GM12891 (cell line): ENCODE measurements at regions not wholly inside any gene's neighbourhood (a gene's known extent, or its start where the extent isn't known, plus 50 kb on each side); places are given as distances from the start of the nearest gene placed in this dataset.

Experiments used
- DNase-seq: peaks from one replicate; pipeline ENCODE4 v3.0.0; 2011; ENCODE audit warnings: low spot score; ENCODE audit not compliant: insufficient read length
- FAIRE-seq: peaks from 2 replicates; lab custom pipeline; 2011; peaks lifted over from hg19 to GRCh38; lab: Jason Lieb, UNC
- PAX5 ChIP-seq: IDR thresholded peaks from 2 replicates; pipeline ENCODE4 v1.6.1; 2011; ENCODE audit warnings: low read length, moderate library complexity, mild to moderate bottlenecking; ENCODE audit not compliant: insufficient read depth, severe bottlenecking
- POLR2A ChIP-seq: IDR thresholded peaks from 2 replicates; pipeline ENCODE4 v1.6.1; 2011; ENCODE audit warnings: low read depth, low read length, control low read depth
- POLR2AphosphoS5 ChIP-seq: IDR thresholded peaks from 2 replicates; pipeline ENCODE4 v1.6.1; 2011; ENCODE audit warnings: low read depth, low read length, control low read depth
- POU2F2 ChIP-seq: IDR thresholded peaks from 2 replicates; pipeline ENCODE4 v1.6.1; 2011; ENCODE audit warnings: low read depth, mild to moderate bottlenecking, control low read depth, low read length, moderate library complexity
- SPI1 ChIP-seq: IDR thresholded peaks from 2 replicates; pipeline ENCODE4 v1.6.1; 2011; ENCODE audit warnings: low read depth, low read length, control low read depth
- TAF1 ChIP-seq: IDR thresholded peaks from 2 replicates; pipeline ENCODE4 v1.6.1; 2011; ENCODE audit warnings: low read depth, low read length, control low read depth

- FAIRE-seq (no peak), DNase-seq (no peak)
- TF ChIP-seq POLR2AphosphoS5 (no peak), POU2F2 (no peak), PAX5 (no peak), TAF1 (no peak), SPI1 (no peak), POLR2A (no peak)
These were observed 75.5 kb downstream of the PHETA1 start for GRCh38 chr12:111293266-111294009.

- FAIRE-seq (no peak), DNase-seq (no peak)
- TF ChIP-seq PAX5 = no peak
- TF ChIP-seq POLR2A = no peak
- TF ChIP-seq POU2F2 = no peak
- TF ChIP-seq POLR2AphosphoS5 = no peak
- no peak for TF ChIP-seq SPI1
- TF ChIP-seq TAF1 = no peak
These were observed 77.5 kb downstream of the PHETA1 start for GRCh38 chr12:111291357-111291756.

- FAIRE-seq = no peak
- DNase-seq = no peak
- TF ChIP-seq PAX5 (no peak), POU2F2 (no peak), SPI1 (no peak)
These were observed 80.1 kb downstream of the PHETA1 start for GRCh38 chr12:111288771-111289170.

DNA sequence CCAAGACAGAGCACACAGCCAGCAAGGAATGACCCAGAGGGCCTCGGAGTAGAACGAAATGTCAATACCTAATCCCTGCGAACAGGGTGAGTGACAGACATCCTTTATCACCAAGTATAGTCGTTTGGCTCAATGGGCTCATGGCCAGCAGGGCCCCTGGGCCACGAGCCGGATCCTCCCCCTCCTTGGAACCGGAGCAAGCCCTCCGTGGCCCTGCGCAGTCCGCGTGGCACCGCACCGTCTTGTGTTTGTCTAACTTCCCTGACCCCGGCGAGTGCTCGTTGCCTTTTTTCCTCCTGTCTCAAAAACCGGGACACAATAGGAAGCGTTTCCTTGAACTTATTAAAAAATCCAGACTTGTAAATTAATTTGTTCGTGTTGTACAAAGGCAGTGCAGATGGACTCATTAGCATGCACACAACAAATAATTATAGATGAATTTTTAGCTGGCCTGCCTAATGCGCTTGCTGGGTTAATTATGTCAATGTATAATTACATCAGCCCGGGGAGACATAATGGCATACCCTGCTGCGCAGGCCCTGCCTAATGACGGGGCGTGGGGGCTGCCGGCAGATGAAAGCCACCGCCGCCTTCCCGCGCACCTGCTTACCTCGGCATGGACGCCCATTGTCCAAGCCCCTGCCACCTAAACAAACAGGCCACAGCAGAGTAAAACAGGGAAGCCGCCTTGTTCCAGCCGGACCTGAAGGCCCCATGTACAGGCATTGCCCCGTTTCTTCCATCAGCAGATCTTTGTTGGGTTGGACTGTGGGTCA lies 81.6 kb downstream of the PHETA1 start:
- DNase-seq = no peak
- FAIRE-seq = no peak
- TF ChIP-seq SPI1 (no peak), POLR2AphosphoS5 (no peak), POU2F2 (no peak), POLR2A (no peak), PAX5 (no peak)

DNA sequence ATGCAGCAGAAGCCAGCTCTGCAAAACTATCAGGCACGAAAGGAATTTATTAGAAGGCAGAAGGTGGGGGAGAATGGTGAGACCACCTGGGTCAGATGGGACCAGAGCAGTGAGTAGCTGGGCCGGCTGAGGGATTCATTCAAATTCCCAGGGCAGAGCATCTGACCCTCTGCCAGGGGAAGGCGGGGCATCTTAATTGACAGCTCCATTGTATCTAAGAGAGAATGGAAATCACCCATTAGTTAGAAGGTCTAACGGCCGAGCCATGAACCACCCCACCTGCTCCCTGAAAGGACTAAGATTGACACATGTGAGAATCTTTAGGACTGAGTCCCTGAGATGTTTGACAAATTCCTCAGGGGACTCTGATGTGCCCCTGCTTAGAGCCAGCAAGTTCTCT lies 83.7 kb downstream of the PHETA1 start:
- FAIRE-seq (no peak), DNase-seq (no peak)
- TF ChIP-seq POU2F2 = no peak
- no peak for TF ChIP-seq SPI1
- TF ChIP-seq PAX5 = no peak
- TF ChIP-seq POLR2AphosphoS5 = no peak
- TF ChIP-seq TAF1 = no peak
- no peak for TF ChIP-seq POLR2A

DNA sequence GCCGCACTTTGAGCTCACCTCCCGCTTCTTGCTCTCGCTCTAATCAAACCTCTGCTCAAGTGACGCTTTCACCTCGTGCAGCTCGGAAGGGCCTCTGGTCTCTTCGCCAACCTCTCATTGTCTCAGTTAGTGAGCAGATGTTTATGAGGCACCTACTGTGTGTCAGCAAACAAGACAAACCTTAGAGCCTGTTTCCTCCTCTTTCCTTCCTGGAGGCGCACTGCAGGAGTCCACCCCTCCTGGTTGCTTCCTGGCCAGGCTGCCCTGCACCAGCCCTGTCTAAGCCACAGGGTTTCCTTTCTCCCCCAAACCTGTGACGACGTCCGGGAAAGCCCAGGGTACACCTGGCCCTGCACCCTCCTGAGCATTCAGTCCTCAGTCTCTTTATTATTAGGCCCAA lies 84.2 kb downstream of the PHETA1 start:
- DNase-seq = no peak
- no peak for FAIRE-seq
- TF ChIP-seq POLR2AphosphoS5 (no peak), PAX5 (no peak), POLR2A (no peak), SPI1 (no peak), POU2F2 (no peak), TAF1 (no peak)

GRCh38 chr12:111283966-111284365 lies 84.9 kb downstream of the PHETA1 start:
- DNase-seq = no peak
- FAIRE-seq = no peak
- TF ChIP-seq TAF1 (no peak), POLR2AphosphoS5 (no peak), POU2F2 (no peak), SPI1 (no peak), POLR2A (no peak), PAX5 (no peak)

DNA sequence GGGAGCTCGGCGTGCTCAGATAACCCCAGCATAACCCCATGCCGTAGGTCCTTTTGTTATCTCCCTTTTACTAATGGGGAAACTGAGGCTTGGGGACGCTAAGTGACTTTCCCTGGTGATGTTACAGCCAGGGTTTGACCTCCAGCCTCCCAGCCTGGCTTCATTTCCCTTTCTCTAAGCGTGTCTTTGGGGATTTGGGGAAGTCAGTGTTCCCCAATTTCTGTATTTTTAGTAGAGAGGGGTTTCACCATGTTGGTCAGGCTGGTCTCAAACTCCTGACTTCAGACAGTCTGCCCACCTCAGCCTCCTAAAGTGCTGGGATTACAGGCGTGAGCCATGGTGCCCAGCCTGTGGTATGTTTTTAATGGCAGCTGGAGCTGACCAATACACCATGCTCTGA lies 85.4 kb downstream of the PHETA1 start:
- FAIRE-seq (no peak), DNase-seq (no peak)
- TF ChIP-seq TAF1 (no peak), POU2F2 (no peak), POLR2AphosphoS5 (no peak), SPI1 (no peak), POLR2A (no peak), PAX5 (no peak)

DNA sequence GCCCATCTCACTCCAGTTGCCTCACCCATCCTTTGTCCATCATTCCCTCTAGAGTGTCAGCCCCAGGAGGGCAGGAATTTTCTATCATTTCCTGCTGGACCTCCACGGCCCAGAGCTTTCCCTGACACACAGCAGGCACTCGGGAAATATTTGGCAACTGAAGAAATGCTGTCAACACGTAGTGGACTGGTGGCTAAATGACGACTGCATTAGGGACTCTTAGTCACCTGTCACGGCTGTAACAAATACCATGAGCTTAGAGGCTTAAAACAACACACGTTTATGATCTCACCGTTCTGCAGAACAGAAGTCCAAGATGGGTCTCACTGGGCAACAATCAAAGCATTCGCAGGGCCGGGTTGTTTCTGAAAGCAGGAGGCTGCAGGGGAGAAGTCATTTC lies 91.3 kb downstream of the PHETA1 start:
- DNase-seq (no peak), FAIRE-seq (no peak)
- TF ChIP-seq PAX5 (no peak), SPI1 (no peak), POU2F2 (no peak), POLR2AphosphoS5 (no peak), TAF1 (no peak), POLR2A (no peak)
